HFFc6 (cell line): ENCODE measurements at regions not wholly inside any gene's neighbourhood (a gene's known extent, or its start where the extent isn't known, plus 50 kb on each side); places are given as distances from the start of the nearest gene placed in this dataset.

Experiments used
- DNase-seq: peaks from one replicate; pipeline ENCODE4 v3.0.0-alpha.2; 2018
- H3K27ac Mint-ChIP-seq: 2 replicates; pipeline ENCODE4 v1.8.0; 2020; ENCODE audit warnings: mild to moderate bottlenecking, mixed read lengths
- H3K27me3 Mint-ChIP-seq: 2 replicates; pipeline ENCODE4 v1.8.0; 2021; ENCODE audit warnings: mild to moderate bottlenecking, moderate library complexity, mixed read lengths; ENCODE audit not compliant: insufficient read depth
- H3K36me3 Mint-ChIP-seq: 2 replicates; pipeline ENCODE4 v1.8.0; 2021; ENCODE audit warnings: low read depth, mixed read lengths
- H3K4me1 Mint-ChIP-seq: 2 replicates; pipeline ENCODE4 v1.8.0; 2020; ENCODE audit warnings: low read depth, mixed read lengths
- H3K4me3 Mint-ChIP-seq: 2 replicates; pipeline ENCODE4 v1.8.0; 2020; ENCODE audit warnings: mild to moderate bottlenecking, moderate library complexity, mixed read lengths
- H3K9me3 Mint-ChIP-seq: 2 replicates; pipeline ENCODE4 v1.8.0; 2020; ENCODE audit warnings: mild to moderate bottlenecking, mixed read lengths
- CTCF ChIP-seq: fragments of 200-600 bp; sonication (generic); IDR thresholded peaks from 2 replicates; pipeline ENCODE4 v1.5.0; 2021; ENCODE audit warnings: antibody characterized with exemption, mild to moderate bottlenecking

GRCh38 chr6:100247123-100247522 lies 217.6 kb downstream of the SIM1 start:
- no peak for DNase-seq

GRCh38 chr6:100246206-100246605 lies 218.5 kb downstream of the SIM1 start:
- no peak for DNase-seq
- no peaks in the 10 kb centered on the region for H3K36me3 Mint-ChIP-seq
- 0 out of 2 replicates have a peak, but pooled peaks cover 9% of the 10 kb centered on the region for H3K4me1 Mint-ChIP-seq
- no peaks in the 10 kb centered on the region; the same call in 1 of the 2 replicates for H3K27me3 Mint-ChIP-seq
- TF ChIP-seq CTCF: no peak
- no peak overlapping the region for H3K27ac Mint-ChIP-seq
- H3K9me3 Mint-ChIP-seq: no peaks in the 10 kb centered on the region
- H3K4me3 Mint-ChIP-seq: no peak overlapping the region

More at GRCh38 chr6:100247123-100247522, 217.6 kb downstream of the SIM1 start:
- H3K4me3 Mint-ChIP-seq: no peak overlapping the region
- H3K27me3 Mint-ChIP-seq: no peaks in the 10 kb centered on the region; the same call in 1 of the 2 replicates
- H3K36me3 Mint-ChIP-seq: no peaks in the 10 kb centered on the region
- TF ChIP-seq CTCF: no peak
- no peak overlapping the region for H3K27ac Mint-ChIP-seq
- H3K9me3 Mint-ChIP-seq: no peaks in the 10 kb centered on the region
- 0 out of 2 replicates have a peak, but pooled peaks cover 9% of the 10 kb centered on the region for H3K4me1 Mint-ChIP-seq

- no peaks in the 10 kb centered on the region; the same call in 1 of the 2 replicates for H3K27me3 Mint-ChIP-seq
- H3K36me3 Mint-ChIP-seq: no peaks in the 10 kb centered on the region
- TF ChIP-seq CTCF: no peak
- no peak overlapping the region for H3K27ac Mint-ChIP-seq
- no peak for DNase-seq
- H3K9me3 Mint-ChIP-seq: no peaks in the 10 kb centered on the region
- H3K4me3 Mint-ChIP-seq: no peak overlapping the region
- H3K4me1 Mint-ChIP-seq: no peaks in the 10 kb centered on the region; the same call in 1 of the 2 replicates
Measured at GRCh38 chr6:100240798-100241197, 223.9 kb downstream of the SIM1 start.

GRCh38 chr6:100237821-100238220 lies 226.9 kb downstream of the SIM1 start:
- Mint-ChIP-seq H3K27me3 (no peaks in the 10 kb centered on the region), H3K9me3 (no peaks in the 10 kb centered on the region), H3K4me3 (no peak overlapping the region), H3K27ac (no peak overlapping the region), H3K4me1 (peaks cover 4% of the 10 kb centered on the region; the same call in 1 of the 2 replicates), H3K36me3 (no peaks in the 10 kb centered on the region)
- no peak for TF ChIP-seq CTCF
- DNase-seq: no peak

GRCh38 chr6:100236389-100236788 lies 228.3 kb downstream of the SIM1 start:
- H3K27ac Mint-ChIP-seq: no peak overlapping the region
- H3K4me1 Mint-ChIP-seq: peaks cover 6% of the 10 kb centered on the region
- no peak for TF ChIP-seq CTCF
- no peak for DNase-seq
- H3K9me3 Mint-ChIP-seq: no peaks in the 10 kb centered on the region
- no peaks in the 10 kb centered on the region for H3K27me3 Mint-ChIP-seq
- no peak overlapping the region for H3K4me3 Mint-ChIP-seq
- H3K36me3 Mint-ChIP-seq: no peaks in the 10 kb centered on the region

GRCh38 chr6:100235631-100236030 lies 229.1 kb downstream of the SIM1 start:
- no peak for DNase-seq
- no peaks in the 10 kb centered on the region for H3K36me3 Mint-ChIP-seq
- no peaks in the 10 kb centered on the region for H3K27me3 Mint-ChIP-seq

More at GRCh38 chr6:100235631-100236030, 229.1 kb downstream of the SIM1 start:
- Mint-ChIP-seq H3K9me3 (no peaks in the 10 kb centered on the region), H3K27ac (no peak overlapping the region), H3K4me3 (no peak overlapping the region), H3K4me1 (peaks cover 13% of the 10 kb centered on the region)
- no peak for TF ChIP-seq CTCF
